ENCODE measurements at regions not wholly inside any gene's neighbourhood (a gene's known extent, or its start where the extent isn't known, plus 50 kb on each side); places are given as distances from the start of the nearest gene placed in this dataset.
"Not testable (repeated sequence)": the region's sequence is repeated elsewhere in the genome, so short reads cannot be mapped to it uniquely, and the experiment has no call there.

DNA sequence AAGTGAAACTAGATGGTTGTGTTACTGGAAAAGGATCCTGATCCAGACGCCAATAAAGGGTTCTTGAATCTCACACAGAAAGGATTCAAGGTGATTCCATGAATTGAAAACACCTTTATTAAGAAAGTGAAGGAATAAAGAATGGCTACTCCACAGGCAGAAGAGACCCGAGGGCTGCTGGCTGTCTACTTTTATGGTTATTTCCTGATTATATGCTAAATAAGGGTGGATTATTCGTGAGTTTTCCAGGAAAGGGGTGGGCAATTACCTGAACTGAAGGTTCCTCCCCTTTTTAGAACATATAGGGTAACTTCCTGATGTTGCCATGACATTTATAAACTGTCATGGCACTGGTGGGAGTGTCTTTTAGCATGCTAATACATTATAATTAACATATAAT lies 50.9 kb upstream of the WARS2 start:
- no peak for DNase-seq (ENCODE audit: low spot score)

GRCh38 chr1:119204197-119204960 lies 63.9 kb upstream of the WARS2 start:
- no peak for DNase-seq (ENCODE audit: low spot score)

- DNase-seq (ENCODE audit: low spot score), result no peak
These were observed 64.5 kb upstream of the WARS2 start for GRCh38 chr1:119204961-119205357.

DNA sequence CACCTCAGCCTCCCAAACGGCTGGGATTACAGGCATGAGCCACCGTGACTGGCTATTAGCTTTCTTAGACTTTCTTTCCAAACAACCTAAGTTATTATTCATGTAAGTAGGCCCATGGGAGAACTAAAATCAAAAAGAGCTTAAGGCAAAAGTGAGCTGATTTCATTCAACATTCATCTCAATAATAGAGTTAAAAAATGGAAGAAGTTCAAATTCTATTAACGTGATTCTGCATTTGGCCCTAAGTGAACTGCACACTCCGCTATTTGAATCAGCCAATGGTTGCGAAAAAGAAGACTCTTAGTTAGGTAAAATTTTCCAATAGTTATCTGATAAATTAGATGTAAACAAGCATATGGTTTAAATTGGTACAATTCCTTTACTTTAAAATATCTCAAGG lies 68.6 kb upstream of the WARS2 start:
- no peak for DNase-seq (ENCODE audit: low spot score)

GRCh38 chr1:119209596-119210295 lies 69.3 kb upstream of the WARS2 start:
- DNase-seq (ENCODE audit: low spot score), result no peak

DNA sequence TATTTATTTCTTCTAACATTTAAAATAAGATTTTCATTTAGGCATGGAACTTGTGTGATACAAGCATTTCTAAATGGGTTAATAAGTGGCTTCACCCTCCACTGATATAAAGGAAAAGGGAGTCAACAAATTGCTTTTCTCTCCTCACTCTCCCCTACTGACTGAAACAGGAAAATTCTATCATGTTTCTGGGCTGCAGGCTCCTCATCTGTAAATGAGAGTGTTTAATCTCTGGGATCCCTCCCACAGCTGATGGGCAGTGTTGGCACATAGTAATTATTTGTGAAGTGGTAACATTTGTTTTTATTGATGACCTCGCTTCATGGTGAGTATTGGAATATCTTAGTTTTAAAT lies 69.8 kb upstream of the WARS2 start:
- DNase-seq (ENCODE audit: low spot score), result no peak

GRCh38 chr1:119213213-119213612 lies 72.8 kb upstream of the WARS2 start:
- not testable (repeated sequence) for DNase-seq (ENCODE audit: low spot score)

DNA sequence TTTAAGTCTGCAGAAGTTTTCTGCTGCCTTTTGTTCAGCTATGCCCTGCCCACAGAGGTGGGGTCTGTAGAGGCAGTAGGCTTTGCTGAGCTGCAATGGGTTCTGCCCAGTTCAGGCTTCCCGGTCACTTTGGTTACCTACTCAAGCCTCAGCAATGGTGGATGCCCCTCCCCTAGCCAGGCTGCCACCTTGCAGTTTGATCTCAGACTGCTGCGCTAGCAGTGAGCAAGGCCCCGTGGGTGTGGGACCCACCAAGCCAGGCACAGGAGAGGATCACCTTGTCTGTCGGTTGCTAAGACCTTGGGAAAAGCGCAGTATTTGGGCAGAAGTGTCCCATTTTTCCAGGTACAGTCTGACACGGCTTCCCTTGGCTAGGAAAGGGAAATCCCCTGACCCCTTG lies 74.5 kb upstream of the WARS2 start:
- not testable (repeated sequence) for DNase-seq (ENCODE audit: low spot score)

DNA sequence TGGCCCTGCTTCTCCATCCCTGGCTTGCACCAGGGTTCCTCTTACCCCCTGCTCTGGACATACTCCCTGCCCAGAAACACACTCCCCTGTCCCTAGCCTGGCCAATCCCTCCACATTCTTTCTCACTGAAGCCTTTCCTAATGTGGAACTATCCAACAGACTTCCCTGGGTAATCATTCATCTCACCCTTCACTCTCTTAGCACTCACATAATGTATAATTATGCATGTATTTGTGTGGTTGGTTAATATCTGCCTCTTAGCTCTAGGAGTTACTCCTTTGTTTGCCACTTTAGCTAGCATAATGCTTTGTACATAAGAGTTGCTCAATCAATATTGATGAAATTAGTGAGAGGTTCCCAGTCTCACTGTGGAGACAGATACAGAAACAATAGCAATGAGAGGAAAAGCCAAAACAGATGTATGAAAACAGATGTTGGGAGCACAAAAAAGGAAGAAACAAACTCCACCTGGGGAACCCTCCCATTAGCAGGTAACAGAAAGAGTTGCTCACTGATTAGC lies 76.9 kb upstream of the WARS2 start:
- DNase-seq (ENCODE audit: low spot score), result no peak

DNA sequence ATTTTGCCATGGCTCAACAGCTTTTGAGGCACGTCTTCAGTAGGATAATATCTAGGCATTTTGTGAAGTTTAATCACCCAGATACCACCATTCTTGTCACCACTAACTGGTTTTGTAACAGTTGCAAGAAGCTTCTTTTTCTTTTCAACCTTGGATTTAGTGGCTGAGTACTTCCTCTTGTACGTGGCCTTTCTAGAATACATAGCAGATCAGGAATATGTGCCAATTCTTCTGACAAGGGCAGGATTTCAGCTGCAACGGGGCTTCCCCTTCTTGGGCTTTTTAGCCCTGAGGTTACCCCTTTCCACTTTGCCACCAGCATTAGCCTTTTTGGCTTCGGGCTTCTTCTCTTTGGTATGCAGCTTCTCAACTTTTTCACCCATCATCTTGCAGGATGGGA lies 79.3 kb upstream of the WARS2 start:
- DNase-seq (ENCODE audit: low spot score), result no peak

- DNase-seq (ENCODE audit: low spot score), result peak; percentile 45
These were observed 80.5 kb upstream of the WARS2 start for GRCh38 chr1:119220991-119221390.

DNA sequence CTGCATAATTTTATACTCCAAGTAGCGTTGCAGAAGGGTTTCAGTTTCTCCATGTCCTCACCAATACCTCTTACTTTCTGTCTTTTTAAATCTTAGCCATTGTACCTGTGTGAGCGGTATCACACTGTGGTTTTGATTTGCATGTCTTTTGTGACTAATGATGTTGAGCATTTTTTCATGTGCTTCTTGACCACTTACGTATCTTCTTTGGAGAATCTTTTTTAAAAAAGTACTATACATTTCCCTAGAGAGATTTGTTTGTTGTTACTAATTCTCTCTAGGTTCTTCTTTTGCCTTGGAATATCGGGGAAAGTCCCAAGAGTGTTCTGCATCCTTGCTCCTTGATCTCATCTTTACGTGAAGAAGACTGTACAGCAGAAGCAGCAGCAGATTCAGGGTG lies 81.8 kb upstream of the WARS2 start:
- no peak for DNase-seq (ENCODE audit: low spot score)

DNA sequence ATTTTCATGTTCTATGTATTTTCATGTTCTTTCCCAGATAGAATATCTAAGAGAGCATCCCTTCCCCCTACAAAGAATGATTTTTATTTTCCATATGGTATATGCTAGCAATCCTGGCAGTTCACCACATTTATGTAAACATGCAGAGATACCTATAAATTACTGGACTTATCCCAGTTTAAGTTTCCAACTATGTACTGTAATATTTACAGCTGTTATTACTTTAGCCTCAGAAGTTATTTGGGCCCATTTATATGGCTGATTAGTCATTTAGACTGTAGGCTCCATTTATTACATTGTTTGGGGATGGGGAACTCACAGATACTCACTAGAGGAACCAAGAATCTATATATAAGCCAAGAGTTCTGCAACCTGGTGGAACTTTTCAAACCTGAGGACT lies 84.8 kb upstream of the WARS2 start:
- DNase-seq (ENCODE audit: low spot score), result no peak

DNA sequence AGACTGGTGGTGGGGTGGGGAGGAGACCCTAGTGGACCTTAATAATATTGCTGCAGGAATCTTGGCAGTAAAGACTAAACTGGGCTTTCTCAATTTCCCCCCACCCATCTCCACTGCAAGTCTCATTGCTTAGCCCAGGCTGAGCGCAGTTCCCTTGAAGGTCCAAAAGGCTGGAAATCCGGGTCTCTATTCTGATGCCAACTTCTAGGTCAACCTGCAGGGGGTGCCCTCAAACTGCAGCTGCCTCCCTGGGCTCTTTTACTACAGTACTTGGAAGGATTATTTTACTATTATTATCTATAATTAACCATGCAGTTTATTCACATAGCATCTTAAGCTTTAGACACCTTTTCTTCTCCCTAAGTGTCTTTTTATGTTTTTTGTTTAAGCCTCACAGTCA lies 85.4 kb upstream of the WARS2 start:
- DNase-seq (ENCODE audit: low spot score), result no peak

DNA sequence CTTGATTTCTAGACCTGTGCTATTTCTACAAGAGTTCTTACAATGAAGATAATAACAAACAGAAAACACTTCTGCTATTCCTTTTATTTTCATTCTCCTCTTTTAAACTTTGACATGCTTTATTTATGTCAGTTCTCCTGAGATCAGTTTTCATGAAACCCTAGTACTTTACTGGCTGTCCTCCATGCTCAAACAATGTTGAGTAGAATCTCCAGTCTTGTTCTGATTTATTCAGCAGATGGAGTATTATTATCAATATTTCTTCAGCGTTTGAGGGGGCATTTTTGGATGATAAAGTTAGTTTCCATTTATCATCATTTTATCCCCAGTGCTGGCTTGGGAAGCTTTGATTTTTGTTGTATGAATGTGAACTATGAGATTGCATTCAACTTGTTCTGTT lies 85.9 kb upstream of the WARS2 start:
- no peak for DNase-seq (ENCODE audit: low spot score)

DNA sequence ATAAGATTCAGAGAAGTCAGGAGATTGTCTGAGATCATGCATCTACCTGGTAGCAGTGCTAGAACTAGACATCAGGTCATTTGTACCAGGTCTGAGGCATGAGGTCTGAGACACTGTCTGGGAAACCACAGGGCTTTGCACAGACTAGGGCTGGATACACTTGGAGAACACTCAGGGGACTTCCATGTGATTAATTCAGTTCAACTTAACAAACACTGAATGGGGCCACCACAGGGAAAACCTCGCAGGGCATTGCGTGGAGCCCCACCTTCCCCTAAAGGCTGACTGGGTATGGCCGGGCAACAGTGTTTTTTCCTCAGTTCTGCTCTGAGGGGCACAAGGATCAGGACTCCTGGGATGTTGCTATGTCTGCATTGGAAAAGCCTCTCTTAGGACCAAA lies 86.5 kb upstream of the WARS2 start:
- no peak for DNase-seq (ENCODE audit: low spot score)

DNA sequence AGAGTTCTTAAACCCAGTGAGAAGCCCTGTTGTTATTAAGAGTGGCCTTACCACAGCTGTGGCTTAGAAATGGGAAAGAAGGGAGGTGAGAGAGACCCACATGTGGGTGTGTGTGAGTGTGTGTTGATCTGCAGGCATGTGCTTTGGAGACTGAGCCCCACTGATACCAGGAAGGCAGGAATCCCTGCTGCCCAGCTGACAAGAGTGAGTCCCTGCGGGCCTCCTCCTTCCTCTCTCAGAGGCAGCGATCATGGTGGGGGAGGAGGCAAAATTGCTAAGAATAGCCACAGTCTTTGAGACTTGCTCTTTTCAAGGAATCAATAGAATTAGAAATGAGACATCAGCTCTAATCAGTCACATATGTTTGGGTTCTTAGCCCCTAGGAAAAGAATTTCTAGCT lies 87.0 kb upstream of the WARS2 start:
- peak; percentile 39 for DNase-seq (ENCODE audit: low spot score)

DNA sequence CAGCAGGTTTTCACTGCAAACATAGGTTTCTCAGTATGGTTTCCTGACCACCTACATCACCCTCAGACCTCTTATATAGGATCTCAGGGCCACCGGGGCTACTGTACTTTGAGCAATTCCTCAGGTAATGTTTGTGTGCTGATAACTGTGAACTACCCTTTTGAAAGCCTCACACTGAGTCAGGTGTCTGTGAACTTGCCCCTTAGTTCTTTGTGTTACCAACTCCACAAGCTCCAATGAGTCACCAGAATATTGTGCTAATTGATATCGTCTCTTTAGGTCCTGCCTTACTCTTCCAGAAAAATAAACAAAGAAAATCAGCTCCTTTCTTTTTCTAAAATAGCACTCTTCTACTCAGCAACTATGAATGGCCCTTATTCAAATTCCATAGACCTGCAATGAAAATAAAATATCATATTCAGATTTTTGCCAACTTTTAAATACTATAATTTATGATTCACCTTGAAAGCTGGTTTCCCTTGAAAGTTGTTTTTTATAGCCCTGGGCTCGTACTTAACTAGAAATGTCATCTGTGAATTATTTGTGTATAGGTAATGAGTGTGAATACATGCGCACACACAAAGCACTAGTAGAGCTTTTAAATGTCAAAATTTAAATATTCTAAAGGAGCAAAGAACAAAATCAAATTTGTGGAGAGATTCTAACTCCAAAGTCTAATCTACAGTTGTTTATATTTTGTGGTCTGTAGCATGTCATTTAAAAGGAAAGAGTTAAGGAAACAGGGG lies 88.1 kb upstream of the WARS2 start:
- no peak for DNase-seq (ENCODE audit: low spot score)

DNA sequence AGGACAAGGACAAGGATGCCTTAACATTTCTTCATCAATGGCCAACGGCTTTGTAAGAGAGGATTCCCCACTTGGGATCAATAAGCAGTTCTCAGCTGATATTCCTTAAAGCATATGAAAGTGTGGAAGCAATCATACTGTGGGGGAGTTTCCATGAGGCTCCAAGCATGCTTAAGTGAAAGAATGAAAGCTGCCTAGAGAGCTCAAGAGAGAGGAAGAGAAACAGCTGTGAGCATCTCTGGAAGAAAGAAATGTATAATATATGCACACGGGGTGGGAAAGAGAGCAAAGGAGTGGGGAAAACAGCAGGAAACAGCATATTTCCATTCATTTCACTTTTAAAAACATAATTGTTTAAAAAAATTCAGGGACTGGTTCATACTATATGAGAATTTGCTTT lies 94.7 kb upstream of the WARS2 start:
- no peak for DNase-seq (ENCODE audit: low spot score)

DNA sequence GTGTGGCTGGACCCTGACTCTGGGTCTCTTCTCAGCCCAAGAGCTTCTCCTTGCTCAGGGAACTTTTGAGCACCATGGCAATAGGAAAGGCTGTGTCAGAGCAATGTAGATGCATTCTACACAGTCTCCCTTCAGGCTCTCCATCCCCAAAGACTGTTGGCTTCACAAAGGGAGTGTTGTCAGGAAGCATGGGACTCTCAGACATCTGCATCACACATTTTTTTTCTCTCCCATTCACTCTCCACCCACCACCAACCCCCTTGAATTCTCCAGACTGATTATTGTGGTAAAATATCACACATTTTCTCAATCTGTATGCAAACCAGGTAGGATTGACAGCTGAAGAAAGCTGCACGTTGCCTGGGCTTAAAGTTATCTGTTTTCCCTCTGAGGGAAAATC lies 105.4 kb upstream of the WARS2 start:
- no peak for DNase-seq (ENCODE audit: low spot score)

GRCh38 chr1:119249283-119249682 lies 108.8 kb upstream of the WARS2 start:
- no peak for DNase-seq (ENCODE audit: low spot score)

DNA sequence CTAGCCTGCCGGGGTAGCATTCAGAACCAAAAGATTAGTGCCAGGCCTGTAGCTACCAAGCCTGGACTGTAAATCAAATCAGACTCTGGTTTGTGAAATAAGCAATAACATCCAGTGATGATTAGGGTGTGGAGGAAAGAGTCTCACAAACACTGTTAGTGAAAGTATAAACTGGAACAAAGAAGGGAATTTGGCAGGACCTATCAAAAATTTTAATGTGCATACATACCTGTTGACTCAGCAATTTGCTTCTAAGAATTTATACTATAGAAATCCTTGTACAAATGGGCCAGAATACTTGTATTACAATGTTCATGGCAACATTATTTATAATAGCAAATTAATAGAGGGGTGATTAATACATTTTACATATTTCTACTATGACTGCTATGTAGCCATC lies 109.8 kb upstream of the WARS2 start:
- no peak for DNase-seq (ENCODE audit: low spot score)

DNA sequence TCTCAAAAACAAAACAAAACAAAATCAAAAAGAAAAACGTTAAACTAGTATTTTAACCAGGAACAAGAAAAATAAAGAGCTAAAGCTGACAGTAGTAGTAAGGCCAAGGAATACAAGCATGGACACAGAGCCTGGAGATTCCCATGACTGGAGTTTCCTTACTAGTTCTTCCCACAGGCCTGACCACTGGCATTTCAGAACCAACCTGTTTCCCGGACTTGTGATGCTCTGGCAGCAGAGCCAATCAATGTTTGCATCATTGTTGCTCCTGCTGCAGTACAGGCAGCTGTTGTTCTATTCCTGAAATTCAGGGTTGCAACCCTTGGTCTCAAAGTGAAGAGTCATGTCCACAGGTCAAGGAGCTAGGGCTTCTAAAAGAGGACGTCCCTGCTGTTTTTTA lies 111.3 kb upstream of the WARS2 start:
- no peak for DNase-seq (ENCODE audit: low spot score)
